H1 (cell line): ENCODE measurements at regions not wholly inside any gene's neighbourhood (a gene's known extent, or its start where the extent isn't known, plus 50 kb on each side); places are given as distances from the start of the nearest gene placed in this dataset.

Experiments used
- CTCF ChIA-PET: fragments of 300-600 bp; sonication (Branson Sonifier 250); formaldehyde crosslinking; loops from one replicate; lab custom pipeline; 2021; ENCODE audit not compliant: partially characterized antibody; lab: Charles Lee
- POLR2A ChIA-PET: fragments of 300-600 bp; sonication (Branson Sonifier 250); formaldehyde crosslinking; loops from one replicate; lab custom pipeline; 2021; ENCODE audit warnings: inconsistent platforms; ENCODE audit not compliant: partially characterized antibody; lab: Charles Lee
- DNase-seq, 2 experiments: peaks; one replicate each; pipeline versions ENCODE4 v3.0.0 to v3.0.0-alpha.2; 2010 to 2022; ENCODE audit warnings: low spot score in 2 of 2, low read depth in 1 of 2, mixed read lengths in 1 of 2
- FAIRE-seq: peaks from 2 replicates; lab custom pipeline; 2011; peaks lifted over from hg19 to GRCh38; lab: Jason Lieb, UNC
- H2AFZ ChIP-seq: 2 replicates; pipeline ENCODE4 v1.8.1; 2012; ENCODE audit warnings: low read length, inconsistent platforms
- H2AK5ac ChIP-seq: 2 replicates; pipeline ENCODE4 v1.6.1; 2013; ENCODE audit warnings: low read depth, low read length
- H2BK120ac ChIP-seq: replicated peaks from 2 replicates; pipeline ENCODE3; 2013; ENCODE audit warnings: low read depth, low read length, inconsistent platforms
- H2BK12ac ChIP-seq: 2 replicates; pipeline ENCODE4 v1.6.1; 2013; ENCODE audit warnings: low read depth, low read length
- H2BK15ac ChIP-seq: 2 replicates; pipeline ENCODE4 v1.6.1; 2013; ENCODE audit warnings: low read length
- H2BK20ac ChIP-seq: 2 replicates; pipeline ENCODE4 v1.6.1; 2013; ENCODE audit warnings: low read length
- H2BK5ac ChIP-seq: 2 replicates; pipeline ENCODE4 v1.6.1; 2013; ENCODE audit warnings: low read depth, low read length
- H3K14ac ChIP-seq: 2 replicates; pipeline ENCODE4 v1.6.1; 2013; ENCODE audit warnings: inconsistent platforms; ENCODE audit not compliant: insufficient read length
- H3K18ac ChIP-seq: 2 replicates; pipeline ENCODE4 v1.6.1; 2013; ENCODE audit warnings: low read length; ENCODE audit errors: extremely low read depth
- H3K23ac ChIP-seq: 2 replicates; pipeline ENCODE4 v1.6.1; 2013; ENCODE audit warnings: inconsistent platforms; ENCODE audit not compliant: insufficient read length
- H3K23me2 ChIP-seq: 2 replicates; pipeline ENCODE4 v1.6.1; 2013; ENCODE audit warnings: low read depth, low read length
- H3K27ac ChIP-seq: 2 replicates; pipeline ENCODE4 v1.6.1; 2011; ENCODE audit warnings: low read depth, low read length, inconsistent platforms
- H3K27me3 ChIP-seq, 4 experiments: replicated peaks in 1 of 4; 1 replicate in 1 of 4; 2 replicates in 3 of 4; pipeline versions ENCODE4 v1.6.1 to v1.8.1; 2011 to 2013; ENCODE audit warnings: low read length in 3 of 4, mild to moderate bottlenecking in 3 of 4, inconsistent platforms in 2 of 4, mixed read lengths in 2 of 4, moderate library complexity in 1 of 4; ENCODE audit not compliant: control insufficient read depth in 3 of 4, insufficient read depth in 3 of 4; ENCODE audit errors: extremely low read depth in 1 of 4
- H3K36me3 ChIP-seq, 4 experiments: 2 replicates each; pipeline versions ENCODE4 v1.6.1 to v1.8.1; 2011 to 2013; ENCODE audit warnings: mild to moderate bottlenecking in 4 of 4, low read length in 3 of 4, moderate library complexity in 2 of 4, control low read depth in 1 of 4, inconsistent platforms in 1 of 4; ENCODE audit not compliant: insufficient read depth in 4 of 4, control insufficient read depth in 2 of 4
- H3K4ac ChIP-seq: replicated peaks from 2 replicates; pipeline ENCODE3; 2013; ENCODE audit warnings: low read length, low read depth, mixed read lengths, inconsistent platforms; ENCODE audit not compliant: insufficient read length
- H3K4me1 ChIP-seq, 4 experiments: replicated peaks in 1 of 4; 1 replicate in 1 of 4; 2 replicates in 3 of 4; pipeline versions ENCODE4 v1.6.1 to v1.8.1; 2011 to 2013; ENCODE audit warnings: low read length in 3 of 4, inconsistent platforms in 2 of 4, mixed read lengths in 1 of 4; ENCODE audit not compliant: insufficient read depth in 4 of 4, control insufficient read depth in 3 of 4
- H3K4me2 ChIP-seq, 2 experiments: 2 replicates each; pipeline versions ENCODE4 v1.6.1 to v1.8.1; 2011 to 2013; ENCODE audit warnings: low read depth in 2 of 2, low read length in 2 of 2, control low read depth in 1 of 2, inconsistent platforms in 1 of 2, mild to moderate bottlenecking in 1 of 2; ENCODE audit not compliant: insufficient read depth in 1 of 2
- H3K4me3 ChIP-seq, 4 experiments: fragments of 200-600, 300-600 bp in 1 of 4; sonication (generic), shearing (Covaris generic), sonication (Bioruptor Twin) in 1 of 4; 2 replicates each; pipeline versions ENCODE4 v1.5.1 to v1.8.1; 2011 to 2016; ENCODE audit warnings: low read length in 4 of 4, low read depth in 3 of 4, control low read depth in 2 of 4, inconsistent platforms in 2 of 4, mild to moderate bottlenecking in 2 of 4, mixed read lengths in 1 of 4, moderate library complexity in 1 of 4; ENCODE audit not compliant: insufficient read depth in 2 of 4; ENCODE audit errors: extremely low read depth in 1 of 4
- H3K56ac ChIP-seq: replicated peaks from 2 replicates; pipeline ENCODE3; 2013; ENCODE audit warnings: low read depth, mild to moderate bottlenecking, mixed read lengths, low read length, inconsistent platforms; ENCODE audit not compliant: insufficient read length
- H3K79me1 ChIP-seq: 2 replicates; pipeline ENCODE4 v1.6.1; 2013; ENCODE audit warnings: low read depth, low read length, control low read depth
- H3K79me2 ChIP-seq, 2 experiments: 2 replicates each; pipeline versions ENCODE4 v1.6.1 to v1.8.1; 2012 to 2013; ENCODE audit warnings: low read length in 2 of 2, mild to moderate bottlenecking in 2 of 2, inconsistent platforms in 1 of 2; ENCODE audit not compliant: insufficient read depth in 2 of 2, control insufficient read depth in 1 of 2
- H3K9ac ChIP-seq, 4 experiments: replicated peaks in 1 of 4; 1 replicate in 1 of 4; 2 replicates in 3 of 4; pipeline versions ENCODE4 v1.6.1 to v1.8.1; 2011 to 2013; ENCODE audit warnings: low read depth in 3 of 4, low read length in 3 of 4, control low read depth in 2 of 4, mild to moderate bottlenecking in 2 of 4, moderate library complexity in 2 of 4, inconsistent platforms in 1 of 4; ENCODE audit errors: extremely low read depth in 1 of 4
- H3K9me3 ChIP-seq, 2 experiments: 2 replicates each; pipeline versions ENCODE4 v1.6.1 to v1.8.1; 2012 to 2013; ENCODE audit warnings: mild to moderate bottlenecking in 2 of 2, moderate library complexity in 2 of 2, control low read depth in 1 of 2, inconsistent platforms in 1 of 2, low read depth in 1 of 2, low read length in 1 of 2, mixed read lengths in 1 of 2; ENCODE audit not compliant: insufficient read depth in 2 of 2
- H4K20me1 ChIP-seq, 2 experiments: replicated peaks in 1 of 2; 2 replicates each; pipeline versions ENCODE3 to v1.8.1; 2011 to 2013; ENCODE audit warnings: inconsistent platforms in 2 of 2, low read length in 2 of 2, mild to moderate bottlenecking in 1 of 2; ENCODE audit not compliant: insufficient read depth in 2 of 2, control insufficient read depth in 1 of 2
- H4K5ac ChIP-seq: 2 replicates; pipeline ENCODE4 v1.6.1; 2013; ENCODE audit warnings: low read length, low read depth, mixed read lengths, inconsistent platforms; ENCODE audit not compliant: insufficient read length
- H4K8ac ChIP-seq: 2 replicates; pipeline ENCODE4 v1.8.0; 2013; ENCODE audit warnings: mild to moderate bottlenecking, moderate library complexity, low read length, inconsistent platforms; ENCODE audit not compliant: insufficient read depth; ENCODE audit errors: extremely low read depth
- H4K91ac ChIP-seq: replicated peaks from 2 replicates; pipeline ENCODE3; 2013; ENCODE audit warnings: low read length, mixed read lengths, inconsistent platforms; ENCODE audit not compliant: insufficient read length
- CHD1 ChIP-seq: IDR thresholded peaks from 2 replicates; pipeline ENCODE4 v1.6.1; 2012; ENCODE audit warnings: low read depth, low read length, improper control_type of control experiment
- CTBP2 ChIP-seq: IDR thresholded peaks from 2 replicates; pipeline ENCODE4 v1.7.0; 2011; ENCODE audit warnings: borderline replicate concordance, mild to moderate bottlenecking, moderate library complexity, mixed read lengths, low read length; ENCODE audit not compliant: insufficient read depth, insufficient read length
- EGR1 ChIP-seq: IDR thresholded peaks from 2 replicates; pipeline ENCODE4 v1.6.1; 2011; ENCODE audit warnings: low read depth, low read length, borderline replicate concordance
- FOSL1 ChIP-seq: IDR thresholded peaks from 2 replicates; pipeline ENCODE4 v1.6.1; 2011; ENCODE audit warnings: mild to moderate bottlenecking, low read depth, low read length, moderate library complexity; ENCODE audit not compliant: insufficient read depth
- GTF2F1 ChIP-seq: IDR thresholded peaks from 2 replicates; pipeline ENCODE4 v1.6.1; 2012; ENCODE audit warnings: low read depth, low read length, improper control_type of control experiment, borderline replicate concordance
- HDAC2 ChIP-seq, 2 experiments: fragments of 300-600 bp in 1 of 2; sonication (generic) in 1 of 2; IDR thresholded peaks; 2 replicates each; pipeline ENCODE4 v1.6.1; 2011 to 2012; ENCODE audit warnings: low read depth in 2 of 2, low read length in 2 of 2, mild to moderate bottlenecking in 2 of 2, moderate library complexity in 2 of 2, borderline replicate concordance in 1 of 2, inconsistent platforms in 1 of 2
- KDM1A ChIP-seq: fragments of 200-600, 300-600 bp; sonication (generic); IDR thresholded peaks from 2 replicates; pipeline ENCODE4 v1.7.1; 2016; ENCODE audit warnings: mild to moderate bottlenecking, low read length, borderline replicate concordance
- KDM5A ChIP-seq: fragments of 200-600 bp; IDR thresholded peaks from 2 replicates; pipeline ENCODE4 v1.7.1; 2012; ENCODE audit warnings: mild to moderate bottlenecking, low read length, inconsistent platforms, mixed read lengths
- PHF8 ChIP-seq: fragments of 200-600 bp; sonication (generic); conservative IDR thresholded peaks from 2 replicates; pipeline ENCODE4 v1.7.1; 2012; ENCODE audit warnings: low read depth, mild to moderate bottlenecking, inconsistent platforms, low read length, moderate library complexity
- SIRT6 ChIP-seq: IDR thresholded peaks from one replicate; pipeline ENCODE4 v1.7.1; 2012; ENCODE audit warnings: low read length, inconsistent platforms
- SP2 ChIP-seq: IDR thresholded peaks from 2 replicates; pipeline ENCODE4 v1.6.1; 2012; ENCODE audit warnings: mild to moderate bottlenecking, low read length, inconsistent platforms
- SP4 ChIP-seq: IDR thresholded peaks from 2 replicates; pipeline ENCODE4 v1.6.1; 2012; ENCODE audit warnings: low read length, inconsistent platforms
- SRF ChIP-seq: IDR thresholded peaks from 2 replicates; pipeline ENCODE4 v1.6.1; 2011; ENCODE audit warnings: mild to moderate bottlenecking, low read depth, low read length, moderate library complexity
- WGBS, 2 experiments: shearing (Covaris generic) in 1 of 2; methylation state at CpG; one replicate each; pipeline versions ENCODE4 v1.1.6 to v1.1.7; 2013 to 2015; ENCODE audit warnings: low lambda C conversion rate in 2 of 2, mixed read lengths in 2 of 2, inconsistent platforms in 1 of 2, low coverage in 1 of 2, missing lambda C conversion rate in 1 of 2; ENCODE audit not compliant: insufficient replicate concordance in 2 of 2, insufficient coverage in 1 of 2, insufficient read length in 1 of 2; ENCODE audit errors: extremely low coverage in 1 of 2, missing lambda C conversion rate in 1 of 2; 5-methylcytosine and 5-hydroxymethylcytosine counted together

DNA sequence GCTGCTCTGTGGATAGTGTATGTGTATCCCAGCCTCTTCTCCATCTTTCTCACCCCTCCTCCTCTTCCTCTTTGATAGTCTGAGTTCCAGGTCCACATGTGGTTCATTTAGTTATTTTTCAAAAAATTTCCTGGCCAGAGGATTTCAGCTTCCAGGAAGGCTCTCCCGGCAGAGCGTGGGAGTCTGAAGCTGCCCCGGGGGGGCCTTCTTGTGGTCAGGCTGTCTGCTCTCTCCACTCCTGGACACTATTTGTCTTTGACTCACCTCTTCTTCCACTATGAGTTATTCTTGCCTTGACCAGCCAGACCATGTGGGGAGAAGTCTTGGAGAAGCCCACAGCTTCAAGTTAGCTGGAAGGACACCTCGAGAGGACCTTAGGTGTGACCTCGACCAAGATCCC lies 258.8 kb downstream of the CDC5L start:
- H4K91ac ChIP-seq: no peak overlapping the region
- H3K14ac ChIP-seq: no peak overlapping the region
- no peak overlapping the region for H3K23ac ChIP-seq
- no peak overlapping the region for H2BK5ac ChIP-seq
- no peaks in the 10 kb centered on the region for H3K79me2 ChIP-seq
- H2BK15ac ChIP-seq: peak overlapping the region; percentile 22; the same call in 1 of the 2 replicates
- DNase-seq (no peak), FAIRE-seq (no peak)
- H3K36me3 ChIP-seq: no peaks in the 10 kb centered on the region
- H3K9ac ChIP-seq: no peak overlapping the region
- no peak overlapping the region for H2BK20ac ChIP-seq
- H2BK12ac ChIP-seq: no peak overlapping the region
- no peak overlapping the region for H3K4ac ChIP-seq
- H2AFZ ChIP-seq: no peak overlapping the region
- no peak overlapping the region for H3K27ac ChIP-seq
- H3K27me3 ChIP-seq: no peaks in the 10 kb centered on the region
- no peak overlapping the region for H3K56ac ChIP-seq
- no peaks in the 10 kb centered on the region for H3K23me2 ChIP-seq
- H3K18ac ChIP-seq: no peak overlapping the region
- H4K20me1 ChIP-seq: no peaks in the 10 kb centered on the region
- ChIA-PET POLR2A (no interaction called here), CTCF (interaction anchor here (1.1 to 5.7 kb wide), 10 partner anchors 8 to 1068 kb away, joined by 3 to 39 read pairs (median 4); no protein-coding TSS in a partner anchor)
- no peaks in the 10 kb centered on the region for H3K9me3 ChIP-seq
- H4K5ac ChIP-seq: no peak overlapping the region
- 90% methylated on average over 5 of the region's 5 CpGs; no CpG with 5 or more reads in 1 of the 2 experiments for WGBS, 2 experiments
- no peak overlapping the region for H3K4me3 ChIP-seq
- H3K4me2 ChIP-seq: no peak overlapping the region
- no peak overlapping the region for H2BK120ac ChIP-seq
- H4K8ac ChIP-seq: no peak overlapping the region
- H2AK5ac ChIP-seq: no peak overlapping the region
- no peaks in the 10 kb centered on the region; a peak in 1 of 7 replicates for H3K4me1 ChIP-seq
- no peaks in the 10 kb centered on the region for H3K79me1 ChIP-seq
- TF ChIP-seq HDAC2 (IDR thresholded peaks at IDR 0.05; ENCODE audit: borderline replicate concordance in 1 of 2, low read depth in 2 of 2, low read length in 2 of 2) (no peak), KDM1A (no peak), SP2 (no peak), PHF8 (no peak), EGR1 (no peak), KDM5A (no peak), SIRT6 (no peak), CTBP2 (no peak), CHD1 (no peak), SRF (no peak), SP4 (no peak), FOSL1 (no peak), GTF2F1 (no peak)
